ENCODE measurements at regions not wholly inside any gene's neighbourhood (a gene's known extent, or its start where the extent isn't known, plus 50 kb on each side); places are given as distances from the start of the nearest gene placed in this dataset.
"Not testable (repeated sequence)": the region's sequence is repeated elsewhere in the genome, so short reads cannot be mapped to it uniquely, and the experiment has no call there.

- TF ChIP-seq ZEB2 (tag by site-specific recombination; IDR thresholded peaks at IDR 0.05) (no peak), KLF10 (tag by site-specific recombination; IDR thresholded peaks at IDR 0.05) (no peak), ZNF544 (tag by site-specific recombination; IDR thresholded peaks at IDR 0.05) (no peak), ZBTB11 (tag by site-specific recombination; conservative IDR thresholded peaks at IDR 0.05; ENCODE audit: low read depth) (no peak), ZBTB21 (tag by site-specific recombination; IDR thresholded peaks at IDR 0.05) (no peak), TSHZ1 (tag by site-specific recombination; IDR thresholded peaks at IDR 0.05; ENCODE audit: borderline replicate concordance) (no peak), ZNF324 (tag by site-specific recombination; IDR thresholded peaks at IDR 0.05) (no peak), ZNF174 (tag by site-specific recombination; IDR thresholded peaks at IDR 0.05) (no peak), ZNF596 (tag by site-specific recombination; IDR thresholded peaks at IDR 0.05) (no peak), SP2 (tag by site-specific recombination; IDR thresholded peaks at IDR 0.05) (no peak)
- ChIA-PET POLR2A (no interaction called here), CTCF (interaction anchor here (0.6 to 1.2 kb wide), 2 partner anchors 10 to 821 kb away, joined by 3 to 4 read pairs; no protein-coding TSS in a partner anchor)
- Histone ChIP-seq H3K9me3 (ENCODE audit: control insufficient read depth, insufficient read depth, low read depth, low read length) (no peaks in the 10 kb centered on the region), H3K27ac (ENCODE audit: extremely low read depth, low read depth, low read length) (no peak overlapping the region), H3K36me3 (ENCODE audit: control insufficient read depth in 2 of 2, insufficient read depth in 1 of 2, low read length in 2 of 2) (no peaks in the 10 kb centered on the region), H3K4me3 (ENCODE audit: low read depth, low read length) (no peak overlapping the region), H3K4me1 (ENCODE audit: control insufficient read depth, insufficient read depth, low read length) (no peaks in the 10 kb centered on the region)
Measured at GRCh38 chr1:108320849-108321248, 77.0 kb upstream of the NBPF4 start.

- H3K4me3 ChIP-seq (ENCODE audit: low read depth, low read length); H3K36me3 ChIP-seq (ENCODE audit: control insufficient read depth in 2 of 2, insufficient read depth in 1 of 2, low read length in 2 of 2); CTCF ChIA-PET; H3K4me1 ChIP-seq (ENCODE audit: control insufficient read depth, insufficient read depth, low read length); H3K27ac ChIP-seq (ENCODE audit: extremely low read depth, low read depth, low read length); POLR2A ChIA-PET; H3K9me3 ChIP-seq (ENCODE audit: control insufficient read depth, insufficient read depth, low read depth, low read length): not testable (repeated sequence)
- peak; percentile 61 for TF ChIP-seq ZNF146 (tag by site-specific recombination; IDR thresholded peaks at IDR 0.05)
Measured at GRCh38 chr1:108325338-108325737, 81.5 kb upstream of the NBPF4 start.

- Histone ChIP-seq H3K9me3 (ENCODE audit: control insufficient read depth, insufficient read depth, low read depth, low read length) (no peaks in the 10 kb centered on the region), H3K27ac (ENCODE audit: extremely low read depth, low read depth, low read length) (no peak overlapping the region), H3K4me3 (ENCODE audit: low read depth, low read length) (no peak overlapping the region), H3K36me3 (ENCODE audit: control insufficient read depth in 2 of 2, insufficient read depth in 1 of 2, low read length in 2 of 2) (no peaks in the 10 kb centered on the region), H3K4me1 (ENCODE audit: control insufficient read depth, insufficient read depth, low read length) (no peaks in the 10 kb centered on the region)
- POLR2A ChIA-PET, result no interaction called here
- CTCF ChIA-PET, result interaction anchor here (1.0 to 1.2 kb wide), 2 partner anchors 10 to 183 kb away, joined by 3 to 4 read pairs; no protein-coding TSS in a partner anchor
- TF ChIP-seq KLF7 (tag by site-specific recombination; IDR thresholded peaks at IDR 0.05; ENCODE audit: borderline replicate concordance), result no peak
- TF ChIP-seq ZNF792 (tag by site-specific recombination; IDR thresholded peaks at IDR 0.05), result no peak
- no peak for TF ChIP-seq ZBTB26 (tag by site-specific recombination; optimal IDR thresholded peaks at IDR 0.05)
- no peak for TF ChIP-seq ZNF513 (tag by site-specific recombination; IDR thresholded peaks at IDR 0.05)
- no peak for TF ChIP-seq ZNF362 (tag by site-specific recombination; IDR thresholded peaks at IDR 0.05)
- no peak for TF ChIP-seq ZNF585B (tag by site-specific recombination; IDR thresholded peaks at IDR 0.05)
- TF ChIP-seq YY2 (tag by site-specific recombination; IDR thresholded peaks at IDR 0.05), result no peak
- no peak for TF ChIP-seq SETDB1 (IDR thresholded peaks at IDR 0.05; ENCODE audit: insufficient read length, low read length)
- TF ChIP-seq ZNF311 (tag by site-specific recombination; IDR thresholded peaks at IDR 0.05; ENCODE audit: borderline replicate concordance), result no peak
Measured at GRCh38 chr1:108327534-108328466, 83.9 kb upstream of the NBPF4 start.

All from HEK293 (cell line).